HepG2 (cell line): ENCODE measurements at regions not wholly inside any gene's neighbourhood (a gene's known extent, or its start where the extent isn't known, plus 50 kb on each side); places are given as distances from the start of the nearest gene placed in this dataset.

Experiments
- ATAC-seq: fragments of 200-7000 bp; cut with Tn5 transposase; 3 replicates; pipeline ENCODE4 v1.9.1; 2020; ENCODE audit warnings: mild to moderate bottlenecking, moderate library complexity
- BruUV-seq: library from RNA; stranded (reverse); fragments of 400-500 nt; replicated peaks from 2 replicates; lab custom pipeline; 2021; lab: Mats Ljungman, UMichigan
- CTCF ChIA-PET: fragments of 300-600 bp; formaldehyde crosslinking; extraction: SDS; loops from one replicate; lab custom pipeline; 2021; ENCODE audit warnings: low total read pairs, inconsistent platforms, low intra/inter-chr PET ratio; lab: Yijun Ruan, JAX
- POLR2A ChIA-PET: fragments of 350-600 bp; sonication (Branson Sonifier 250); formaldehyde crosslinking; loops from one replicate; lab custom pipeline; 2020; ENCODE audit warnings: antibody characterized with exemption, inconsistent platforms; lab: Yijun Ruan, JAX
- DNase-seq: peaks from one replicate; pipeline ENCODE4 v3.0.0-alpha.2; 2015; ENCODE audit warnings: low spot score
- FAIRE-seq: peaks from 3 replicates; lab custom pipeline; 2011; peaks lifted over from hg19 to GRCh38; lab: Jason Lieb, UNC
- H2AFZ ChIP-seq: one replicate; pipeline ENCODE4 v1.6.1; 2011; ENCODE audit warnings: low read length, inconsistent platforms
- H3K27ac ChIP-seq: fragments of 300-600 bp; 3 replicates; pipeline ENCODE4 v1.8.0; 2011; ENCODE audit warnings: mixed run types, mild to moderate bottlenecking, mixed read lengths, low read length, inconsistent platforms; ENCODE audit not compliant: insufficient read depth; ENCODE audit errors: extremely low read length
- H3K27me3 ChIP-seq, 2 experiments: fragments of 200-600 bp in 1 of 2; 2 replicates in 1 of 2; 3 replicates in 1 of 2; pipeline versions ENCODE4 v1.6.0 to v1.8.0; 2011; ENCODE audit warnings: low read length in 2 of 2, mild to moderate bottlenecking in 2 of 2, moderate library complexity in 2 of 2, inconsistent platforms in 1 of 2; ENCODE audit not compliant: insufficient read depth in 2 of 2, control insufficient read depth in 1 of 2
- H3K36me3 ChIP-seq, 2 experiments: fragments of 200-600 bp in 1 of 2; replicated peaks in 1 of 2; 2 replicates in 1 of 2; 3 replicates in 1 of 2; pipeline versions ENCODE4 v1.5.1 to v1.8.0; 2011; ENCODE audit warnings: low read length in 2 of 2, inconsistent platforms in 1 of 2; ENCODE audit not compliant: insufficient read depth in 2 of 2, control insufficient read depth in 1 of 2
- H3K4me1 ChIP-seq: 2 replicates; pipeline ENCODE4 v1.5.1; 2012; ENCODE audit warnings: low read length, inconsistent platforms; ENCODE audit not compliant: insufficient read depth
- H3K4me2 ChIP-seq: 2 replicates; pipeline ENCODE4 v1.6.0; 2011; ENCODE audit warnings: low read depth, low read length, inconsistent platforms
- H3K4me3 ChIP-seq, 3 experiments: fragments of 200-600 bp in 1 of 3; sonication (generic), shearing (Covaris generic) in 1 of 3; replicated peaks in 1 of 3; 2 replicates each; pipeline ENCODE4 v1.5.1; 2011 to 2016; ENCODE audit warnings: low read length in 3 of 3, inconsistent platforms in 2 of 3, low read depth in 2 of 3, mild to moderate bottlenecking in 2 of 3, control low read depth in 1 of 3, mixed read lengths in 1 of 3; ENCODE audit not compliant: insufficient read depth in 1 of 3
- H3K79me2 ChIP-seq: one replicate; pipeline ENCODE4 v1.6.1; 2011; ENCODE audit warnings: low read length, inconsistent platforms; ENCODE audit not compliant: insufficient read depth
- H3K9ac ChIP-seq: 2 replicates; pipeline ENCODE4 v1.6.0; 2011; ENCODE audit warnings: mild to moderate bottlenecking, low read depth, low read length, inconsistent platforms; ENCODE audit not compliant: insufficient read depth
- H3K9me3 ChIP-seq: 2 replicates; pipeline ENCODE4 v1.5.1; 2012; ENCODE audit warnings: mild to moderate bottlenecking, low read length
- H4K20me1 ChIP-seq: 2 replicates; pipeline ENCODE4 v1.6.0; 2011; ENCODE audit warnings: inconsistent platforms, mild to moderate bottlenecking, low read length, moderate library complexity; ENCODE audit not compliant: insufficient read depth
- CHCHD3 ChIP-seq: sonication (generic); formaldehyde crosslinking; IDR thresholded peaks from 2 replicates; pipeline ENCODE4 v1.8.0; 2022; ENCODE audit warnings: mild to moderate bottlenecking, missing genetic modification reagents, moderate library complexity
- EZH2 ChIP-seq: conservative IDR thresholded peaks from 2 replicates; pipeline ENCODE4 v1.6.1; 2012; ENCODE audit warnings: mild to moderate bottlenecking, low read depth, low read length, moderate library complexity
- FOSL1 ChIP-seq: sonication (generic); formaldehyde crosslinking; IDR thresholded peaks from 2 replicates; pipeline ENCODE4 v1.9.0; 2021; ENCODE audit warnings: missing genetic modification reagents, borderline replicate concordance
- JARID2 ChIP-seq: sonication (generic); formaldehyde crosslinking; IDR thresholded peaks from 2 replicates; pipeline ENCODE4 v1.8.1; 2023; ENCODE audit warnings: missing genetic modification reagents, inconsistent platforms; ENCODE audit not compliant: insufficient replicate concordance
- JUND ChIP-seq: sonication (generic); formaldehyde crosslinking; IDR thresholded peaks from 2 replicates; pipeline ENCODE4 v1.8.0; 2022; ENCODE audit warnings: mild to moderate bottlenecking, missing genetic modification reagents
- MBD4 ChIP-seq: IDR thresholded peaks from 2 replicates; pipeline ENCODE4 v1.6.1; 2012; ENCODE audit warnings: low read length, inconsistent platforms, borderline replicate concordance
- SP140L ChIP-seq: sonication (generic); formaldehyde crosslinking; IDR thresholded peaks from 2 replicates; pipeline ENCODE4 v1.4.0; 2020; ENCODE audit warnings: missing genetic modification reagents, borderline replicate concordance
- ZNF570 ChIP-seq: sonication (generic); formaldehyde crosslinking; IDR thresholded peaks from 2 replicates; pipeline ENCODE4 v1.4.0; 2020; ENCODE audit warnings: mild to moderate bottlenecking, missing genetic modification reagents, borderline replicate concordance
- ZNF792 ChIP-seq: IDR thresholded peaks from 2 replicates; pipeline ENCODE4 v1.6.1; 2016
- WGBS: methylation state at CpG from one replicate; pipeline ENCODE4 v1.1.6; 2017; ENCODE audit warnings: low lambda C conversion rate; 5-methylcytosine and 5-hydroxymethylcytosine counted together
- in situ Hi-C: cut with HindIII; loops from 2 replicates; pipeline ENCODE4 v1.10.0; 2017; ENCODE audit warnings: low pct_unique_long_range_greater_than_20kb; ENCODE audit not compliant: extremely low pct_ligation_motif_present
- intact Hi-C: fragments of 100-400 bp; cut with micrococcal nuclease; formaldehyde crosslinking; loops from one replicate; pipeline ENCODE4 v1.10.0; 2022; ENCODE audit not compliant: unreplicated experiment
- TF ChIP-seq, protein P1 (sequence below): sonication (generic); formaldehyde crosslinking; IDR thresholded peaks from 2 replicates; pipeline ENCODE4 v1.5.0; 2020; ENCODE audit warnings: missing genetic modification reagents

DNA sequence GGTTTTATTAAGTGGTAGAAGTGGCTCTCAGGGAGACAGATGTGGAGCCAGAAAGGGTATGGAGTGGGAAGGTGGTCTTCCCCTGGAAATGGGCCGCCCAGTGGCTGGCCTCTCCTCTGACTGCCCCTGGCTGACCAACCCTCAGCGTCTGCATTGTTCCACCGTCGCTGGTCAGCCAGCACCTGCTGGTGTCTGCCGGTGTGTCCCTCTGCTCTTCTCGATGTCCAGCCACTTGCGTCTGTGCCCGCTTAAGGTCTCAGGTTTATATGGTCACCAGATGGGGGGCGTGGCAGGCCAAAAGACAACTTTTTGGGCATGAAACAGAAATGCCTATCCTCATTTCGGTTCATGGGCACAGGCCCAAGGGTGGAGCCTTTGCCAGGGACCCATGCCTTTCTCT, 1221.5 kb downstream of the JRKL start:
- BruUV-seq, result no TSS peak
- peaks cover 10% of the 10 kb centered on the region for H3K9me3 ChIP-seq
- WGBS, result 47% methylated on average over 7 of the region's 10 CpGs
- ChIA-PET CTCF (no interaction called here), POLR2A (no interaction called here)
- in situ Hi-C loops (no loop called here), intact Hi-C loops (no loop called here)
- H3K4me1 ChIP-seq, result no peaks in the 10 kb centered on the region
- no peaks in the 10 kb centered on the region for H4K20me1 ChIP-seq
- no peak overlapping the region for H2AFZ ChIP-seq
- TF ChIP-seq MBD4, result no peak
- no peak for TF ChIP-seq SP140L (CRISPR knock-in tag)
- TF ChIP-seq ZNF570, result no peak
- no peak for TF ChIP-seq EZH2
- no peak for TF ChIP-seq JARID2 (CRISPR knock-in tag)
- TF ChIP-seq JUND (CRISPR knock-in tag), result no peak
- TF ChIP-seq FOSL1 (CRISPR knock-in tag), result no peak
- no peak for TF ChIP-seq ZNF792 (CRISPR knock-in tag)
- no peak for TF ChIP-seq CHCHD3 (CRISPR knock-in tag)
- TF ChIP-seq, protein P1, sequence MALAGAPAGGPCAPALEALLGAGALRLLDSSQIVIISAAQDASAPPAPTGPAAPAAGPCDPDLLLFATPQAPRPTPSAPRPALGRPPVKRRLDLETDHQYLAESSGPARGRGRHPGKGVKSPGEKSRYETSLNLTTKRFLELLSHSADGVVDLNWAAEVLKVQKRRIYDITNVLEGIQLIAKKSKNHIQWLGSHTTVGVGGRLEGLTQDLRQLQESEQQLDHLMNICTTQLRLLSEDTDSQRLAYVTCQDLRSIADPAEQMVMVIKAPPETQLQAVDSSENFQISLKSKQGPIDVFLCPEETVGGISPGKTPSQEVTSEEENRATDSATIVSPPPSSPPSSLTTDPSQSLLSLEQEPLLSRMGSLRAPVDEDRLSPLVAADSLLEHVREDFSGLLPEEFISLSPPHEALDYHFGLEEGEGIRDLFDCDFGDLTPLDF (CRISPR knock-in tag), result no peak
- ATAC-seq (no peak; the same call in 2 of the 3 replicates), FAIRE-seq (no peak), DNase-seq (no peak)
- H3K4me3 ChIP-seq, result no peak overlapping the region
- H3K36me3 ChIP-seq, result no peaks in the 10 kb centered on the region
- H3K27me3 ChIP-seq, result no peaks in the 10 kb centered on the region; a peak in 1 of 5 replicates
- no peaks in the 10 kb centered on the region for H3K79me2 ChIP-seq
- H3K27ac ChIP-seq, result no peak overlapping the region
- no peak overlapping the region for H3K9ac ChIP-seq
- no peak overlapping the region for H3K4me2 ChIP-seq
